Stimulated activated CD4-positive, alpha-beta T cell treated with anti-CD3 and anti-CD28 coated beads, Interleukin-4, amount 100 ng/mL, for 1 hour (primary cell): ENCODE measurements at regions not wholly inside any gene's neighbourhood (a gene's known extent, or its start where the extent isn't known, plus 50 kb on each side); places are given as distances from the start of the nearest gene placed in this dataset.
"Not testable (repeated sequence)": the region's sequence is repeated elsewhere in the genome, so short reads cannot be mapped to it uniquely, and the experiment has no call there.

Source experiments
- DNase-seq: peaks from one replicate; pipeline ENCODE4 v3.0.0-alpha.2; 2020

DNA sequence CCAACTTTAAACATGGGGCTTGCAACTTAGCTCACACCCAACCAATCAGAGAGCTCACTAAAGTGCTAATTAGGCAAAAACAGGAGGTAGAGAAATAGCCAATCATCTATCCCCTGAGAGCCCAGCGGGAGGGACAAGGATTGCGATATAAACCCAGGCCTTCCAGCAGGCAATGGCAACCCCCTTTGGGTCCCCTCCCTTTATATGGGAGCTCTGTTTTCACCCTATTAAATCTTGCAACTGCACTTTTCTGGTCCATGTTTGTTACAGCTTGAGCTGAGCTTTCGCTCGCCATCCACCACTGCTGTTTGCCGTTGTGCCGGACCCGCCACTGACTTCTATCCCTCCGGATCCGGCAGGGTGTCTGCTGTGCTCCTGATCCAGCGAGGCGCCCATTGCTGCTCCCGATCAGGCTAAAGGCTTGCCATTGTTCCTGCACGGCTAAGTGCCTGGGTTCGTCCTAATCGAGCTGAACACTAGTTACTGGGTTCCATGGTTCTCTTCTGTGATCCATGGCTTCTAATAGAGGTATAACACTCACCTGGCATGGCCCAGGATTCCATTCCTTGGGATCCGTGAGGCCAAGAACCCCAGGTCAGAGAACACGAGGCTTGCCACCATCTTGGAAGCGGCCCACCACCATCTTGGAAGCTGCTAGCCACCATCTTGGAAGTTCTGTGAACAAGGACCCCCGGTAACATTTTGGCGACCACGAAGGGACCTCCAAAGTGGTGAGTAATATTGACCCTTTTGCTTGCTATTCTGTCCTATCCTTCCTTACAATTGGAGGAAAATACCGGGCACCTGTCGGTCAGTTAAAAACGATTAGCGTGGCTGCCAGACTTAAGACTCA, 161.3 kb upstream of the GCFC2 start:
- not testable (repeated sequence) for DNase-seq

- no peak for DNase-seq
Observed at GRCh38 chr2:75870651-75871137, 160.0 kb upstream of the GCFC2 start.

GRCh38 chr2:75870133-75870532, 159.4 kb upstream of the GCFC2 start:
- DNase-seq, result no peak

DNA sequence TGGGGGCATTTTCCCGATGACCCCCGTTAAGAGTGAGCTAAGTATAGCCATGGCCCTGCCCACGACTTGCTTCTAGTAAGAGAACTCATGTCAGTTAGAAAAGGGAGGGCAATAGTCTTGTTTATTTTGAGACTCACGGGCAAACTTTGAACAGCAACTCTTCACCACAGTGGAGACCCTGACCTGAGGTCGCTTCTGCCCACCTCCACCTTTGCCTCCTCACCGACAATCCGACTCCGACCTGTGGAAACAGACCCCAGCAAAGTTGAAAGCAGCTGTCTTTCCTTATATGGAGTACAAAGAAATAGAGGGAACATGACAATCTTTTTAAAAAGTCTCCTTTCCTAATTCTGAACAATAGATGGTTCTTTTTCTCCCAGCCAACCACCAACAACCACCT, 155.0 kb upstream of the GCFC2 start:
- DNase-seq, result no peak

- no peak for DNase-seq
Observed at GRCh38 chr2:75865083-75865482, 154.4 kb upstream of the GCFC2 start.

GRCh38 chr2:75862547-75862946, 151.8 kb upstream of the GCFC2 start:
- DNase-seq, result no peak

DNA sequence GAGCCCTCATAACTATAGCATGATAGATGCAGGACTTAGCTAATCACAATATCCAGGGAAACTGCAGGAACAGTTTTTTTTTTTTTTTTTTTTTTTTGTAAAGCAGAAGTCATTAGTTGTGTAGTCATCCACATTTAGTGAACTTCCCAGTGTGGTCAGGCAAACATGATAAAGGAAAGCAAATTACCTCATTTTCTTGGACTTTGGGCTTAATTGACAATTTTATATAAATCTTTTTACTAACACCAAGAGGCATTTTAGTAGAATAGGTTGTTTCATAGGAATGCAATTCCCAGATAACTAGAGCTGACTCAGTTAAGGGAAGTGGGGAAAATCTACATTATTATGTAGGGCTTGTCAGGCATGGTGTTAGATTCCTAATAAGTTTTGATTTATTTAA, 142.7 kb upstream of the GCFC2 start:
- no peak for DNase-seq

DNA sequence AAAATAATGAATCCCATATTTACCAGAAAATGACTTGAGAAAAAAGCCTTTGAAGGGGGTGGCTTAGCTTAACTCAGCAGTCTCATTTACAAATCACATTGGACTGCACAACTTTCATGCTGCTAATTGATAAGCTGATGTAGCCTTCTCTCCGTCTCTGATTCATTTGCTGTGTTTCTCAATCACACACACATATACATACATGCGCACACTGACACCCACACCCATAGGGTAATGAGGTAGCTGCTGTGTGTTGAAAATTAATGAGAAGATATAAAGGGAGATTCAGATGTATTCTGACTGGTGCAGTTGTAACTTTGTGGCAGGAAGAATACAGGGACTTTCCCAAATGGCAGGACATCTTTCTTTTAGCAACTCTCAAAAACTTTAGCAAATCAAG, 141.9 kb upstream of the GCFC2 start:
- no peak for DNase-seq

- DNase-seq, result no peak
Observed at GRCh38 chr2:75846683-75847190, 136.0 kb upstream of the GCFC2 start.

- no peak for DNase-seq
Observed at GRCh38 chr2:75844651-75845050, 133.9 kb upstream of the GCFC2 start.

DNA sequence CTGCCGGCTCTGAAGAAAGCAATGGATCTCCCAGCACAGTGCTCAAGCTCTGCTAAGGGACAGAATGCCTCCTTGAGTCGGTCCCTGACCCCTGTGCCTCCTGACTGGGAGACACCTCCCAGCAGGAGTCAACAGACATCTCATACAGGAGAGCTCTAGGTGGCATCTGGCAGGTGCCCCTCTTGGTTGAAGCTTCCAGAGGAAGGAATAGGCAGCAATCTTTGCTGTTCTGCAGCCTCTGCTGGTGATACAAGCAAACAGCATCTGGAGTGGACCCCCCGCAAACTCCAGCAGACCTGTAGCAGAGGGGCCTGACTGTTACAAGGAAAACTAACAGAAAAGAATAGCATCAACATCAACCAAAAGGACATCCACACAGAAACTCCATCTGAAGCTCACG, 123.9 kb upstream of the GCFC2 start:
- not testable (repeated sequence) for DNase-seq

- no peak for DNase-seq
Observed at GRCh38 chr2:75833386-75833785, 122.7 kb upstream of the GCFC2 start.

DNA sequence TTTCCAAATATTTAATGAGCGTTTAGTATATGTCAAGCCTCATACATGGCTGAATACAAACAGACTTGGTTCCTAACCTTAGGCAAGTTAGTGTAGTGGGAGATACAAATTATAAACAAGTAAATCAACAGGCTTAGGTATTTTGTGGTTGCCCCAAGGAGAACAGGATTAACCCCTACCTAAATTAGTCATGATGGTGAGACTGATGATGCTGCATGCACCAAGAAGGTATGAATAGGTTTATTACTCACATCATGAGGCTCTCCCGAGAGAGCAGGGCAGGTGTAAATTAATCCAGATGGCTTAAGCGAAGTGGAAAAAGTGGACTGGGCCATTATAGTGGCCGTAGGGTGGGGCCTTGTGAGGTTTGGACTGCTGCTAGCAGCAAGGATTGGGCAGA, 118.1 kb upstream of the GCFC2 start:
- DNase-seq, result no peak

DNA sequence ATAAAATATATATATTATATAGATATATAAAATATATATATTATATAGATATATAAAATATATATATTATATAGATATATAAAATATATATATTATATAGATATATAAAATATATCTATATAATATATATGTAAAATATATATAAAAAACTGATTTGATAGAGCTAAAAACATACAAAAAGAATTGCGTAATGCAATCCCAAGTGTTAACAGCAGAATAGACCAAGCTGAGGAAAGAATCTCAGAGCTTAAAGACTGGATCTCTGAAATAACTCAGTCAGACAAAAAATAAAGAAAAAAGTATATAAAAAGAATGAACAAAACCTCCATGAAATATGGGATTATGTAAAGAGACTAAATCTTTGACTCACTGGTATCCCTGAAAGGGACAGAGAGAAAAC, 112.8 kb upstream of the GCFC2 start:
- DNase-seq, result not testable (repeated sequence)

GRCh38 chr2:75822336-75822735, 111.6 kb upstream of the GCFC2 start:
- DNase-seq, result no peak

- no peak for DNase-seq
Observed at GRCh38 chr2:75820693-75821092, 110.0 kb upstream of the GCFC2 start.

DNA sequence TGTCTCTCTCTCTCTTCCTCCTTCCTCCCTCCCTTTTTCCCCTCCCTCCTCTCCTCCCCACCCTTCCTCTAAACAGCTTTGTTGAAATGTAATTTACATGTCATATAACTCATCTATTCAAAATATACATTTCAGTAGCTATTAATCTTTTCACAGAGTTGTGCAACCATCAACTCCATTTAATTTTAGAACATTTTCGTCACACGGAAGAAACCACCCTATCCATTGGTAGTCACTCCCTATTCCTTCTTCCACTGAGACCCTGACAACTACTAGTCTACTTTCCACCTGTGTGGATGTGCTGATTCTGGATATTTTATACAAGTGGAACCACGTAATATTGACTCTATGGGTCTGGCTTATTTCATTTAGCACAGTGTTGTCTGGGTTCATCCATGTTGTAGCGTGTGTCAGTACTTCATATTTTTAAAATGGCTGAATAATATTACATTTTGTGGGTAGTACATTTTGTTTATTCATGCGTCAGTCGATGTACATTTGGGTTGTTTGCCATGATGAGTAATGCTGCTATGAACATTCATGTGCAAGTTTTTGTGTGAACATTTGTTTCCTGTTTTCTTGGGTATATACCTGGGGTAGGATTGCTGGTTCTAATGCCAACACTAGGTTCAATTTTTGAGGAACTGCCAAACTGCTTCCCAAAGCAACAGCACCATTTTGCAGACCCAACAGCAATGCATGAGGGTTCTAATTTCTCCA, 100.1 kb upstream of the GCFC2 start:
- no peak for DNase-seq

GRCh38 chr2:75808793-75809535, 98.2 kb upstream of the GCFC2 start:
- DNase-seq, result no peak

DNA sequence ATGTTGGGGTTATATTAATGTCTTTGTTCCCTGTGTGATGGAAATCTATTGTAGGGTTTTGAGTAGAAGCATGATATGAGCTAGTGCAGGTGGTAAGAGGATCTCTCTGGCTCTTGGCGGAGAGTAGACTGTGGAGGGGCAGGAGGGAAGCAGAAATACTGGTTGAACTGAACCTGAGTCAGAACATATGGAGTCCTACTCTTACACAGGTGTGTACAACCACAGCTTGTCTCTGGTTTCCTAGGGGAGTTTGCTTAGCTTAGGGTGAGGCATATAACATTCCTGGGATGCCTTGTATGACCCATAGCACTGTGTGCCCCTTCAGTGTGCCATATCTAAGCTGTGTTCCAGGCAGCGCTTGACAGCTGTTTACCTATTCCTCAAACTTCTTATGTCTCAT, 97.3 kb upstream of the GCFC2 start:
- no peak for DNase-seq

DNA sequence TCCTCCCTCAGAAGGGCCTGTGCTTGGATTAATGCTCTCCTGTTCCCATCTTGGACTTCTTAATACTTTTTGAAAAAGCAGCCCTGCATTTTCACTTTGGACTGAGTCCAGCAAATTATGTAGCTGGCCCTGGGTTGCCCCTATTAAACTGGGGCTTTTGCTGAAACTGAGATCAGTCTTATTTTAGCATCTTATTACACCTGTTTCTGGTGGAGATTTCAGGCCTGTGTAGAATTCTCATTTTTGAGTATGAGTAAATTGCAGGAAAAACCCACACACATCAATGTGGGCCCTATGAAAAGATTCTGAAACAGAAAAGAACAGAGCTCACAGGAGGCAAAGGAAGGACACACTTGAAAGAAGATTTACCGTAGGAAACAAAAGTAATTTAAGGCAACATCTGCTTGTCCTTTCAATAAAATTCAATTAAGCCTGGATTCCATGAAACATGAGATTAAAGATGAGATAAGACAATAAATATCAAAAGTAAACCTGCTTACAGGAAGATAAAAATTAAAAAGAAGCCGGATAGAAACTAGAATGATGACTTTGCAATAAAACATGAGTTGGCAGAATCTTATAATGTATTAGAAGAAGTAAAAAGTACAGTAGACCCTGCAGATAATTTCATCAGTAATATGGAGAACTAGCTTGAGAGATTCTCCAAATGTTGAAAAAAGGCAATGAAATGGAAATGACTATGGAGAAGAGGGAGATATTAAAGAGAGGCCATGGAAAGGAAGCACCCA, 90.7 kb upstream of the GCFC2 start:
- no peak for DNase-seq

GRCh38 chr2:75800456-75800855, 89.7 kb upstream of the GCFC2 start:
- DNase-seq, result no peak

- DNase-seq, result no peak
Observed at GRCh38 chr2:75799859-75800258, 89.1 kb upstream of the GCFC2 start.

- no peak for DNase-seq
Observed at GRCh38 chr2:75798569-75798968, 87.9 kb upstream of the GCFC2 start.
